ENCODE measurements at regions not wholly inside any gene's neighbourhood (a gene's known extent, or its start where the extent isn't known, plus 50 kb on each side); places are given as distances from the start of the nearest gene placed in this dataset.

- no peak for TF ChIP-seq CTCF (IDR thresholded peaks at IDR 0.05)
- TF ChIP-seq POLR2AphosphoS5 (IDR thresholded peaks at IDR 0.05), result no peak
Observed at GRCh38 chr7:35871856-35872255, 71.0 kb downstream of the SEPTIN7 start.

All from upper lobe of left lung (tissue), 4 donors.